ENCODE measurements at regions not wholly inside any gene's neighbourhood (a gene's known extent, or its start where the extent isn't known, plus 50 kb on each side); places are given as distances from the start of the nearest gene placed in this dataset.

DNA sequence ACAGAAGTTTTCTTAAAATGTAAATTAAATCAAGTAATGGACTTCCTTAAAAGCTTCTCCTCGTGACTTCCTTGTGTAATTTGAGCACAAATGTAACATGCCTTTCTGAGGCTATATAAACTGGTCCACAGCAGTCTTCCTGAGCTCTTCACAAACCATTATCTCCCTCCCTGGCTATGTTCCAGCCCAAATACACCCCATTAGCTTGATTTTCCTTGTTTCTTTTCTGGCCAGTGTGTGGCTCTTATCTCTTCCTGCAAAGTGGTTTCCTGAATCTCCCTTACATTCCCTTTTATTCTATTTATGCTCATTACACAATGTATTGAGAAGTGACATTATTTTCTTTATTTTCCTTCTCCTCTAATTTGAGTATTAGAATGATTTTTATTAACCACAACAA is 1085.3 kb upstream of the PCDH10 start:
- TF ChIP-seq POLR2A (IDR thresholded peaks at IDR 0.05): no peak
- TF ChIP-seq, protein P1, sequence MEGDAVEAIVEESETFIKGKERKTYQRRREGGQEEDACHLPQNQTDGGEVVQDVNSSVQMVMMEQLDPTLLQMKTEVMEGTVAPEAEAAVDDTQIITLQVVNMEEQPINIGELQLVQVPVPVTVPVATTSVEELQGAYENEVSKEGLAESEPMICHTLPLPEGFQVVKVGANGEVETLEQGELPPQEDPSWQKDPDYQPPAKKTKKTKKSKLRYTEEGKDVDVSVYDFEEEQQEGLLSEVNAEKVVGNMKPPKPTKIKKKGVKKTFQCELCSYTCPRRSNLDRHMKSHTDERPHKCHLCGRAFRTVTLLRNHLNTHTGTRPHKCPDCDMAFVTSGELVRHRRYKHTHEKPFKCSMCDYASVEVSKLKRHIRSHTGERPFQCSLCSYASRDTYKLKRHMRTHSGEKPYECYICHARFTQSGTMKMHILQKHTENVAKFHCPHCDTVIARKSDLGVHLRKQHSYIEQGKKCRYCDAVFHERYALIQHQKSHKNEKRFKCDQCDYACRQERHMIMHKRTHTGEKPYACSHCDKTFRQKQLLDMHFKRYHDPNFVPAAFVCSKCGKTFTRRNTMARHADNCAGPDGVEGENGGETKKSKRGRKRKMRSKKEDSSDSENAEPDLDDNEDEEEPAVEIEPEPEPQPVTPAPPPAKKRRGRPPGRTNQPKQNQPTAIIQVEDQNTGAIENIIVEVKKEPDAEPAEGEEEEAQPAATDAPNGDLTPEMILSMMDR (IDR thresholded peaks at IDR 0.05): no peak

Data from right lobe of liver (tissue), 4 donors.